Colonic mucosa (tissue), 4 donors: ENCODE measurements at regions not wholly inside any gene's neighbourhood (a gene's known extent, or its start where the extent isn't known, plus 50 kb on each side); places are given as distances from the start of the nearest gene placed in this dataset.
A peak's percentile ranks its signal among the peaks of the same experiment; 100 is the strongest.

Experiments used
- DNase-seq: peaks from one replicate; pipeline ENCODE4 v3.0.0-alpha.2; 2020
- H3K27ac ChIP-seq: fragments of 200-600 bp; one replicate; pipeline ENCODE4 v1.8.0; 2021
- H3K27me3 ChIP-seq: fragments of 200-600 bp; one replicate; pipeline ENCODE4 v1.8.0; 2021
- H3K36me3 ChIP-seq: fragments of 200-600 bp; one replicate; pipeline ENCODE4 v1.8.0; 2021
- H3K4me1 ChIP-seq: fragments of 200-600 bp; one replicate; pipeline ENCODE4 v1.8.0; 2021; ENCODE audit warnings: mild to moderate bottlenecking
- H3K4me3 ChIP-seq: fragments of 200-600 bp; one replicate; pipeline ENCODE4 v1.8.0; 2021
- H3K9ac ChIP-seq, 2 donors: one replicate each; pipeline ENCODE4 v1.7.0; 2013; ENCODE audit warnings: control low read depth in 2 of 2, low read depth in 2 of 2, low read length in 2 of 2
- H3K9me3 ChIP-seq: fragments of 200-600 bp; one replicate; pipeline ENCODE4 v1.8.0; 2021
- intact Hi-C: fragments of 100-400 bp; cut with DNase I; formaldehyde crosslinking; loops from one replicate; pipeline ENCODE4 v1.14.1; 2022
- TF ChIP-seq, protein P1 (sequence below): fragments of 200-600 bp; IDR thresholded peaks from one replicate; pipeline ENCODE4 v1.8.0; 2022; ENCODE audit warnings: antibody characterized with exemption, mild to moderate bottlenecking
- donor health status: healthy.
- donor health status: DM: no; HTN: no; CAD: no.
- donor health status: DM: no; HTN: no; CAD: no.

- Histone ChIP-seq H3K4me3 (no peak overlapping the region), H3K9me3 (no peaks in the 10 kb centered on the region), H3K36me3 (no peaks in the 10 kb centered on the region), H3K9ac (no peak overlapping the region), H3K27ac (no peak overlapping the region), H3K4me1 (no peaks in the 10 kb centered on the region), H3K27me3 (no peaks in the 10 kb centered on the region)
- no peak for DNase-seq
- TF ChIP-seq, protein P1, sequence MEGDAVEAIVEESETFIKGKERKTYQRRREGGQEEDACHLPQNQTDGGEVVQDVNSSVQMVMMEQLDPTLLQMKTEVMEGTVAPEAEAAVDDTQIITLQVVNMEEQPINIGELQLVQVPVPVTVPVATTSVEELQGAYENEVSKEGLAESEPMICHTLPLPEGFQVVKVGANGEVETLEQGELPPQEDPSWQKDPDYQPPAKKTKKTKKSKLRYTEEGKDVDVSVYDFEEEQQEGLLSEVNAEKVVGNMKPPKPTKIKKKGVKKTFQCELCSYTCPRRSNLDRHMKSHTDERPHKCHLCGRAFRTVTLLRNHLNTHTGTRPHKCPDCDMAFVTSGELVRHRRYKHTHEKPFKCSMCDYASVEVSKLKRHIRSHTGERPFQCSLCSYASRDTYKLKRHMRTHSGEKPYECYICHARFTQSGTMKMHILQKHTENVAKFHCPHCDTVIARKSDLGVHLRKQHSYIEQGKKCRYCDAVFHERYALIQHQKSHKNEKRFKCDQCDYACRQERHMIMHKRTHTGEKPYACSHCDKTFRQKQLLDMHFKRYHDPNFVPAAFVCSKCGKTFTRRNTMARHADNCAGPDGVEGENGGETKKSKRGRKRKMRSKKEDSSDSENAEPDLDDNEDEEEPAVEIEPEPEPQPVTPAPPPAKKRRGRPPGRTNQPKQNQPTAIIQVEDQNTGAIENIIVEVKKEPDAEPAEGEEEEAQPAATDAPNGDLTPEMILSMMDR, result no peak
- intact Hi-C loops, result no loop called here
Observed at GRCh38 chr3:110810356-110810755, 261.3 kb upstream of the NECTIN3 start.

GRCh38 chr3:110811050-110811449, 260.6 kb upstream of the NECTIN3 start:
- TF ChIP-seq, protein P1, result no peak
- Histone ChIP-seq H3K4me3 (no peak overlapping the region), H3K9ac (no peak overlapping the region), H3K27me3 (no peaks in the 10 kb centered on the region), H3K27ac (no peak overlapping the region), H3K4me1 (no peaks in the 10 kb centered on the region), H3K36me3 (no peaks in the 10 kb centered on the region), H3K9me3 (no peaks in the 10 kb centered on the region)
- DNase-seq, result no peak
- intact Hi-C loops, result no loop called here

DNA sequence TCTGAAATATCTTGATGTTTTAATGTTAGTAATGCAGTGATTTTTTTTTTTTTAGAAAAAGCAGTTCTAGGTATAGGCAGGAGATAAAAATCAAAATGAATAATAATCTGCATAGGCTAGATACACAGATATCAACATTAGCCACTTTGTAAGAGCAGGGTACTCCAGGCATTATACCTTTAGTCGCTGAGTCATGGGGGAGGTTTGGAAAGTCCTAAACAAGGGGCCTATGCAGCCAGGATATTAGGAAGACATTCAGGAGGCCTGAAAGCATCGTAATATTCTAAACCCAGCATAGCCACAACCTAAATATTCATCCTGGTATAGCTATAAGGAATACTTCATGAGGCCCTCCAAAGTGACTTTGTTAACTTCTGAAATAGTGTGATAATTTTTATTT, 258.1 kb upstream of the NECTIN3 start:
- Histone ChIP-seq H3K9me3 (no peaks in the 10 kb centered on the region), H3K4me3 (no peak overlapping the region), H3K4me1 (no peaks in the 10 kb centered on the region), H3K36me3 (no peaks in the 10 kb centered on the region), H3K27ac (no peak overlapping the region), H3K27me3 (no peaks in the 10 kb centered on the region), H3K9ac (no peak overlapping the region)
- intact Hi-C loops, result no loop called here
- no peak for DNase-seq
- TF ChIP-seq, protein P1, result no peak

- Histone ChIP-seq H3K27ac (no peak overlapping the region), H3K4me1 (no peaks in the 10 kb centered on the region), H3K36me3 (no peaks in the 10 kb centered on the region), H3K27me3 (no peaks in the 10 kb centered on the region), H3K9ac (no peak overlapping the region), H3K4me3 (no peak overlapping the region), H3K9me3 (no peaks in the 10 kb centered on the region)
- intact Hi-C loops, result no loop called here
- TF ChIP-seq, protein P1, result no peak
- DNase-seq, result peak; percentile 18
Observed at GRCh38 chr3:110814170-110815007, 257.2 kb upstream of the NECTIN3 start.

DNA sequence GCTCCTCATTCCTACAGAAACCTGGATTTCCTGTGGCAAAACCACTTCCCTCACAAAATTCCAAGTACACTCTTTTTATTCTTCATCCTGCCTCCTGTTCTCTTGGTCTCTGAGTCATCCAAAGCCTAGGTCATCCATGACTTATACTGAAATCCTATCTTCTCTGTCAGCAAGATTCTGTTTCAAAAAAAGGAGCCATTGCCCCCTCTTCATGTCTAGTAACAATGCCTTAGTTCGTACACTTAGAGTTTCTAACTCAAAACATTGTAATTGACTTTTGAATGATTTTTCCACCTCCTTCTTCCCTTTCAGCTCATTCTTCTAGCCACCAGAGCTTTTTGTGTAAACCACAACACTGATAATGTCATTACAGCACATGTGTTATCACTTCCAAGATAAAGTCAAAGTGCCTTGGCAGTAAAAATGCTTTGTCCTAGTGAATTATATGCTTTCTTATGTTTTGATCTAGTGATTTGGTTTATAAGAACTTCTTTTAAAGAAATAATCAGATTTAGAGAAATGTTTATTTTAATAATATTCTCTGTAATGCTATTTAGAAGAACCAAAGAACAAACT, 256.5 kb upstream of the NECTIN3 start:
- Histone ChIP-seq H3K9ac (no peak overlapping the region), H3K9me3 (no peaks in the 10 kb centered on the region), H3K36me3 (no peaks in the 10 kb centered on the region), H3K4me3 (no peak overlapping the region), H3K27me3 (no peaks in the 10 kb centered on the region), H3K4me1 (no peaks in the 10 kb centered on the region), H3K27ac (no peak overlapping the region)
- DNase-seq, result no peak
- TF ChIP-seq, protein P1, result no peak
- intact Hi-C loops, result no loop called here
